ENCODE measurements at regions not wholly inside any gene's neighbourhood (a gene's known extent, or its start where the extent isn't known, plus 50 kb on each side); places are given as distances from the start of the nearest gene placed in this dataset.

- TF ChIP-seq CBX8 (IDR thresholded peaks at IDR 0.05; ENCODE audit: borderline replicate concordance, low read depth, low read length), result no peak
Observed at GRCh38 chr5:25393256-25393655, 748.5 kb upstream of the CDH10 start (continued).

All from H1 (cell line).